ENCODE measurements at regions not wholly inside any gene's neighbourhood (a gene's known extent, or its start where the extent isn't known, plus 50 kb on each side); places are given as distances from the start of the nearest gene placed in this dataset.

DNA sequence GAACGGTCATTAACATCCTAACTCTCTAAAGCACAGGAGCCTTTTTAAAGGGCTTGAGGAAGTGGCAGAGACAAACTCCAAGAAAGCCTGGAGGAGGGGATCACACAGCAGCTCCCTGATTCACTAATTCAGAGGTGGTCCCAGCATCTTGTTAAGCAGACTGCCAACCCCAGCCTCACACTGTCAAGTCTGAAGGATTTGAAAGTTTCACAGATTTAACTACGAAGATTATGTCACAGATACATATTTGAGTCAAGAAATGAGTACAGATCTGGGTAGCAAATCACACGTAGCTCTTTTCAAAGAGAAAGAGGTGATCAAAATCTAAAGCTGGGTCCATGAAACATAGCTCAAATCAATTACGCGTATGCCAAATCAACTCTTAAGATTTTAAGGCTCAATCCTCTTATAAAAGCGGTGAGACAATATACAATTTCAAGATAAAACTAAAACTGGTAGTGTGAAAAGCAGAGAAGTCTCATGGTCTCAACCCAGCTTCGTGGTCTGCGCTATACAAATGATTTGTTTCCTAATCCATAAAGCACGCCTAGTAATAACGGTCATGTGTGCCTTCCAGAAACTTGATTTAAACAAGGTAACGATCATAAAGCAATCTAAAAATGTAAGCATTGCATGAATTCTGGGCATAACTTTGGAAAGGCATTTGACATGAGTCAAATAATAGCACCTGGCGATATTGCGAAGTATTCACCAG lies 229.9 kb upstream of the MKLN1 start:
- peaks cover 6% of the 10 kb centered on the region for H3K36me3 Mint-ChIP-seq
- no peaks in the 10 kb centered on the region for H3K27me3 Mint-ChIP-seq
- peak overlapping the region; percentile 63 to 88 (median 77) for H3K27ac Mint-ChIP-seq
- peaks cover 61 to 69% (median 68%) of the 10 kb centered on the region in 3 donors for H3K4me1 Mint-ChIP-seq
- peak overlapping the region in 2 of 4 donors; percentile 21 to 34 for H3K4me3 Mint-ChIP-seq
- no peaks in the 10 kb centered on the region for H3K9me3 Mint-ChIP-seq

DNA sequence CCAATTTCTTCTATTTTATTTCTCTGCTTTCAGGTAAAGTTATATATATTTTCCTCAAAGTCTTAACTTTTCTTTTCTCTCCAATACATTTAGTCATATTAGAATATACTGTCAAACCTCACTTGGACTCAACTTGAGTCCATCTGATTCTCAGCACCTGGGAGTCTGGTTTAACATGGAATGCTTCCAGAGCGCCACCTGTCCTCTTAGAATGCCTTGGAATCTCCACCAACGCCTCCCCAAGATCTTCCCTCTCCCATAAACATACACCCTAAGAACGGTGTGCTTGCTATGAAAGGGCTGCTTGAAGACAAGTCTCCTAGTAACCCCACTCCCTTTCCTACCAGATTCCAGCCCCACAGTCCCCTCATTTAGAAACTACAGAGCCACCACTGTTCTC lies 229.1 kb upstream of the MKLN1 start:
- peaks cover 6% of the 10 kb centered on the region for H3K36me3 Mint-ChIP-seq
- peak overlapping the region; percentile 63 to 88 (median 63) for H3K27ac Mint-ChIP-seq
- no peaks in the 10 kb centered on the region for H3K9me3 Mint-ChIP-seq
- peaks cover 65 to 71% (median 70%) of the 10 kb centered on the region in 3 donors for H3K4me1 Mint-ChIP-seq
- peak overlapping the region in 3 of 4 donors; percentile 19 to 68 (median 34) for H3K4me3 Mint-ChIP-seq
- H3K27me3 Mint-ChIP-seq, result no peaks in the 10 kb centered on the region

DNA sequence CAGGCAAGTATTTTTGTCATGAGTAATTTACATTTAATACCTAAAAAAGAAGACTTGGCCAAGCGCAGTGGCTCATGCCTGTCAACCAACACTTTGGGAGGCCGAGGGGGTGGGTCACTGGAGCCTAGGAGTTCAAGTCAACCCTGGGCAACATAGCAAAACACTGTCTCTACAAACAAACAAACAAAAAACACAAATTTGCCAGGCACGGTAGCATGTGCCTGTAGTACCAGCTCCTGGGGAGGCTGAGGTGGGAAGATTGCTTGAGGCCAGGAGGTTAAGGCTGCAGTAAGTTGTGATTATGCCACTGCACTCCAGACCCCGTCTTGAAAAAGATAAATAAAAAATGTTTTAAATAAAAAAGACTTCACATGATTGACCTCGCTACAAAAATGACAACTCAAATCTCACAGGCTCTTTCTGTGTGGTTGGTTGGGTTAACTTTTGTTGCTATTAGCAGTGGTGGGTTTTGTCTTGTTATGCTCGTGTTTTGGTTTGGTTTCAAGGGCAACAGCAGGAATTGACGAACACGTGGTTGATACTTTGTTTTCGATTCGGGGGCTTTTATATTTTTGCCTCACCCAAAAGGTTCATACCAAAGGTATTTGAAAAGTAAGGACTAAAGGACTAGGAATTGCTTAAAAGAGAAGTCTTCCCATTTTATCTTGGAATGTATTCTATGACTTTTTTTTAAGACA lies 227.2 kb upstream of the MKLN1 start:
- H3K27ac Mint-ChIP-seq, result peak overlapping the region; percentile 82 to 91 (median 85)
- peak overlapping the region; percentile 55 to 83 (median 76) for H3K4me3 Mint-ChIP-seq
- H3K36me3 Mint-ChIP-seq, result peaks cover 2% of the 10 kb centered on the region
- H3K27me3 Mint-ChIP-seq, result no peaks in the 10 kb centered on the region
- no peaks in the 10 kb centered on the region for H3K9me3 Mint-ChIP-seq
- H3K4me1 Mint-ChIP-seq, result peaks cover 68 to 76% (median 76%) of the 10 kb centered on the region in 3 donors

DNA sequence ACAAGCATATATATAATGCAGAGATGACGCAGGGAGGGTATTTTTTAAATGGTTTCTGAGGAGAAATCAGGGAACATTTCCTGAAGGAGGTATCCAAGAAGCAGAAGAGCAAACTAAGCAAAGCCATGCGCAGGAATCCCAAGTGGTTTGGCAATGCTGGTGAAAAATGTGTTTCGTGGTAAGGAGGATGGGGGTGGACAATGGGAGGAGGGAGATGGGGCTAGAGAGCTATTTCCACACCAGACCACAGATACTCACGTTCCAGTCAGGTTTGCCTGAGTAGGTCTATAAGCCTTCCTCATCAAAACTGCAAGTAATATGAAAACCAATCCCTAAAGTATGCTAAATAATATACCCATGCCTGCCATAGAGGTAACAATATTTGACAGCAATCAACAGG lies 223.7 kb upstream of the MKLN1 start:
- H3K4me1 Mint-ChIP-seq, result peaks cover 45 to 58% (median 55%) of the 10 kb centered on the region in 3 donors
- no peaks in the 10 kb centered on the region for H3K36me3 Mint-ChIP-seq
- H3K4me3 Mint-ChIP-seq, result peak overlapping the region; percentile 83 to 94 (median 89)
- H3K27ac Mint-ChIP-seq, result peak overlapping the region in 2 of 3 donors; percentile 90 to 92
- no peaks in the 10 kb centered on the region for H3K9me3 Mint-ChIP-seq
- H3K27me3 Mint-ChIP-seq, result peaks cover 1% of the 10 kb centered on the region

DNA sequence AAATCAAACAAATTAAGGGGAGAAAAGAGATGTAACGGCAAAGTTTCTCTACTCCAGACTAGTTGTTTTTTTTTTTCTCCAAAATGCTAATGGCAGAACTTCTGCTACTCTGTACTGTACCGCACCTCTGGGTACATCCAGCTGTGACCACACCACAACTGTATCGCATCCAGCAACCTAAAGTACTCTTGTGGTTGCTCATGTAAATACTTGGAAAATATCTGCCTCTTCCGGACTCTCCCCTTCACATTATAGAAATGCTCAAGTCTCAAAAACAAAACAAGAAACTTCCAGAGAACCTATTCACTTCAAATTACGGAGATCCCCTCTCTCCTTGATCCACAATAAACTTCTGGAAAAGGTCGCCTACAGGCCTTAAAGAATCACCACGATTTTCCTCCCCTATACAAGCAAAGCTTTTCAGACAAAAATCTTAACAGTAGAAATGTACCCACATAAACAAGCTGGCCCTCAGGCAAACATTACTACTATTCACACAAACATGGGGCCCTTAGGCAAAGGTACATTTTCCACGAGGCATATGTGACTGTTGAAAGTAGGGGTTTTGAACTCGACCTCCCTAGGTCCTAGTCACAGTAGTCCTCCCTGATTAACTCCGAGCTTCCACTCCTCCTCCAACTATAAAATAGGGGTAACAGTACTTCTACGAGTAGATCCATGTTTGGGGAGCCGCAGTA lies 222.9 kb upstream of the MKLN1 start:
- Mint-ChIP-seq H3K27me3 (peaks cover 1% of the 10 kb centered on the region), H3K27ac (peak overlapping the region; percentile 90 to 97 (median 92)), H3K4me1 (peaks cover 49 to 60% (median 54%) of the 10 kb centered on the region in 3 donors), H3K9me3 (no peaks in the 10 kb centered on the region), H3K4me3 (peak overlapping the region; percentile 83 to 94 (median 89)), H3K36me3 (no peaks in the 10 kb centered on the region)

GRCh38 chr7:131105294-131105798 lies 222.3 kb upstream of the MKLN1 start:
- no peaks in the 10 kb centered on the region for H3K9me3 Mint-ChIP-seq
- H3K4me3 Mint-ChIP-seq, result peak overlapping the region; percentile 83 to 94 (median 89)
- peak overlapping the region; percentile 90 to 97 (median 92) for H3K27ac Mint-ChIP-seq
- H3K4me1 Mint-ChIP-seq, result peaks cover 50 to 56% (median 52%) of the 10 kb centered on the region in 3 donors
- peaks cover 1% of the 10 kb centered on the region for H3K27me3 Mint-ChIP-seq
- H3K36me3 Mint-ChIP-seq, result no peaks in the 10 kb centered on the region

DNA sequence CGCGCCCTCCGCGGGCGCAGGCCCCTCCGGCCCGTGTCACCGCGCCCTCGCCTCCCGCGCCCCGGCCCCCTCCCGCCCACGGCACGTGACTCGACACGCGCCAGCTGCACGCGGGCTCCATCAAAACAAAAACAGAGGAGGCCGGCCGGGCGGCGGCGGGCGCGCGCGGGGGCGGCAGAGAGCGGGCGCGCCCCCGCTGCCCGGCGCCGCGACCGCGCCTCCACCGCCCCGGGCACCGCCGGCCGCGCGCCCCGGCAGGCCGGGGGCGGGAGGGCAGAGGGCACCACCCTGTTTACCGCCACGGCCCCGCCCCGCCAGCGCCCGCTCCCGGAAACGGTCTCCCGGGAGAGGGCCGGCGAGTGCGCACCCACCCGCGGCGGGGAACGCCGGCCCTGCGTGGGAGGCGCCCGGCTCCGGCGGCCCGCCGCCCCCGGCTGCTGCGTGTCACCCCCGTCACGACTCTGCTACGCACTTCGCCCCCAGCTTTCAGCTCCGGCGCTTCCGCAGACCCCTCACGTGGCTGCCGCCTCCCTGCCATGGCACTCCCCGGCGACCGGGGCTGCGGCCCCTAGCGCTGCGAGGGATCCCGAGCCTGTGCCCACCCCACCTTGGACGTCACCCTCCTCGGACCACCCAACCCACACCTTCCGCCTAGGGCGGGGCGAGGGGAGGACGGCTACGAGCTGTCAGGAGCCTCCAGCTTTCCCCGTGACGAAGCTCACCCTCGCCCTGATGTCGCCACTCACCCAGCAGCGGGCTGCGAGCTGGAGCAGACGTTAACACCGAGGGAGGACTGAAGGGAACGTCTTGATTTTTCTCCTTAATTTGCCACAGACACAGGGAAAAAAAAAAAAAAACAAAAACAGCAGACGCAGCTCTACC lies 221.6 kb upstream of the MKLN1 start:
- Mint-ChIP-seq H3K4me1 (peaks cover 50 to 57% (median 52%) of the 10 kb centered on the region in 3 donors), H3K4me3 (peak overlapping the region; percentile 83 to 100 (median 96)), H3K27me3 (peaks cover 1% of the 10 kb centered on the region), H3K36me3 (no peaks in the 10 kb centered on the region), H3K9me3 (no peaks in the 10 kb centered on the region), H3K27ac (peak overlapping the region; percentile 92 to 100 (median 97))

DNA sequence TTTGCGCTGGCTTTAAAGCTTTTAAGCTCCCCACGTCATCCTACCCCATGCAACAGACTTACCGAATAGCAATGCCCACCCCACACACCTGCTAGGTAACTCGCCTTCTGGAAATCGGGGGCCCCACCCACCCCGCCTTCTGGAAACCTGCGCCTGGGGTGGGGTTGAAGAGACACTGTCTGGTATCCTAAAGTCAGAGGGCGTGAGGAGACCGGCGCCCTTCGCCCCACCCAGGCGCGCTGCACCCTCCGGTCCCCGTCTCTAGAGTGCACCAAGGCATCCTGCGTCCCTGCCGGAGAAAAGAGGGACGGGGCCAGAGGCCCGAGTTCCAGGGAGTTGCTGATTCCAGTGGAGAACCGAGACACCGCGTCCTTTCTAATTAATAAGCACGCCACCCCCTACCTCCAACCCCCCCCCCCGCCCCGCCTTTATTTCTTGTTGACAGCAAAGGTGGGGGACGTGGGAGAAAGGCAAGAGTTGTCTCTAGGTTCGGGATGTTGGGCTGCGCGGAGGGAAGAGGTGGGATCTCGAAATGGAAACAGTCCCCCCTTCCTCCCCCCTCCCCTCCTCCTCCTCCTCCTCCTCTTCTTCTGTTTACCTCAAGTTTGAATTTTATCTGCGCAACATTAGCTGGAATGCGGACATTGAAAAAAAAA lies 220.9 kb upstream of the MKLN1 start:
- H3K36me3 Mint-ChIP-seq, result no peaks in the 10 kb centered on the region
- H3K4me3 Mint-ChIP-seq, result peak overlapping the region; percentile 83 to 100 (median 96)
- peak overlapping the region; percentile 89 to 100 (median 97) for H3K27ac Mint-ChIP-seq
- peaks cover 52 to 60% (median 53%) of the 10 kb centered on the region in 3 donors for H3K4me1 Mint-ChIP-seq
- no peaks in the 10 kb centered on the region for H3K9me3 Mint-ChIP-seq
- H3K27me3 Mint-ChIP-seq, result peaks cover 1% of the 10 kb centered on the region

DNA sequence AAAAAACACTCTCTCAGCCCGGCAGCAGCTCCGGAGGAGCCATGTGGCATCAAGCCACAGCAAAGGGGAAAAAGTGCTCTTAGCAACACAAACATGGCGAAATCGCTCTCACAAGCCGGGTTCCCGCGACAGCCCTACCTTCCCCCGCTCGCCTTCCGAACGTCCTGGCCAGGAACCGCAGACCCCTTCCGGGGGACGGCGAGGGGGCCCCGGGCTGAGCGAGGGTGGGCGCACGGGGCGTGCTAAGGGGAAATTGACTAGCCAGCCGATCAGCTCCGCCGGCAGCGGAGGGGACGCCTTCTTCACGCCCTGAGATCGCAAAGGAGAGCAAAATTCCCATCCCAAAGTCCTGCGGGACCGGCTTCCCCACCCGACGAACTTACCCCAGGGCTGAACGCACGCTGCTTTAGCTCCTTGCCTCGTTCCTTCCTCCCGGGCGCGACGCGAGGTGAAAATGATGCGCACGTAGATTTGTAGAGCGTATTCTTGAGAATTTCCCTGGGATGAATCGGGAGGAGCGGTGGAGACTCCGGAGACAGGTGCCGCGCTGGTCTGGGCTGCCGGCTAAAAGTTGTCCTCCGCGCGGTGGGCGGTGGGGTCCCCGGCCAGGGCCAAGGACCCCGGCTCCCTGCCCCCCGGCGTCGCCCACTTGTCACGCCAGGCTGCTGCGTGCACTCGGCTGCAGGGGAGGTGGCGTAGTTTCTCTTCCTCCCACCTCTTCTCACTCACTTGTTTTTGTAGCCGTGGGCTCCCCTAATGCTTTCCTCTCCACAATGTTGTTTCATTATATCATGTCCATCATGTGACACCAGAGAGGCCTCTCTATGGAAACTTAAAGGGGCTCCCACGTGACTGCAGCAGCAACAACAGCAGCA lies 220.1 kb upstream of the MKLN1 start:
- Mint-ChIP-seq H3K4me3 (peak overlapping the region; percentile 83 to 100 (median 96)), H3K27ac (peak overlapping the region; percentile 89 to 100 (median 97)), H3K36me3 (no peaks in the 10 kb centered on the region), H3K9me3 (no peaks in the 10 kb centered on the region), H3K27me3 (peaks cover 1% of the 10 kb centered on the region), H3K4me1 (peaks cover 51 to 60% (median 52%) of the 10 kb centered on the region in 3 donors)

- Mint-ChIP-seq H3K27me3 (peaks cover 1% of the 10 kb centered on the region), H3K36me3 (no peaks in the 10 kb centered on the region), H3K4me1 (peaks cover 51 to 62% (median 51%) of the 10 kb centered on the region in 3 donors), H3K4me3 (peak overlapping the region; percentile 83 to 100 (median 96)), H3K27ac (peak overlapping the region; percentile 89 to 100 (median 97)), H3K9me3 (no peaks in the 10 kb centered on the region)
These were observed 219.3 kb upstream of the MKLN1 start for GRCh38 chr7:131108212-131108940.

- peak overlapping the region; percentile 89 to 100 (median 97) for H3K27ac Mint-ChIP-seq
- no peaks in the 10 kb centered on the region for H3K9me3 Mint-ChIP-seq
- peaks cover 1% of the 10 kb centered on the region for H3K27me3 Mint-ChIP-seq
- peaks cover 44 to 54% (median 46%) of the 10 kb centered on the region in 3 donors for H3K4me1 Mint-ChIP-seq
- H3K36me3 Mint-ChIP-seq, result no peaks in the 10 kb centered on the region
- peak overlapping the region; percentile 83 to 100 (median 96) for H3K4me3 Mint-ChIP-seq
These were observed 218.5 kb upstream of the MKLN1 start for GRCh38 chr7:131109011-131109758.

Measured in IgD-negative memory B cell (primary cell).